HG03558 (cell line): ENCODE measurements at regions not wholly inside any gene's neighbourhood (a gene's known extent, or its start where the extent isn't known, plus 50 kb on each side); places are given as distances from the start of the nearest gene placed in this dataset.
A peak's percentile ranks its signal among the peaks of the same experiment; 100 is the strongest.

Experiments used
- ATAC-seq: cut with Tn5 transposase; IDR thresholded peaks from one replicate; pipeline ENCODE4 v1.9.1; 2021; ENCODE audit warnings: moderate number of reproducible peaks; ENCODE audit not compliant: unreplicated experiment; ENCODE audit errors: extremely low read depth

DNA sequence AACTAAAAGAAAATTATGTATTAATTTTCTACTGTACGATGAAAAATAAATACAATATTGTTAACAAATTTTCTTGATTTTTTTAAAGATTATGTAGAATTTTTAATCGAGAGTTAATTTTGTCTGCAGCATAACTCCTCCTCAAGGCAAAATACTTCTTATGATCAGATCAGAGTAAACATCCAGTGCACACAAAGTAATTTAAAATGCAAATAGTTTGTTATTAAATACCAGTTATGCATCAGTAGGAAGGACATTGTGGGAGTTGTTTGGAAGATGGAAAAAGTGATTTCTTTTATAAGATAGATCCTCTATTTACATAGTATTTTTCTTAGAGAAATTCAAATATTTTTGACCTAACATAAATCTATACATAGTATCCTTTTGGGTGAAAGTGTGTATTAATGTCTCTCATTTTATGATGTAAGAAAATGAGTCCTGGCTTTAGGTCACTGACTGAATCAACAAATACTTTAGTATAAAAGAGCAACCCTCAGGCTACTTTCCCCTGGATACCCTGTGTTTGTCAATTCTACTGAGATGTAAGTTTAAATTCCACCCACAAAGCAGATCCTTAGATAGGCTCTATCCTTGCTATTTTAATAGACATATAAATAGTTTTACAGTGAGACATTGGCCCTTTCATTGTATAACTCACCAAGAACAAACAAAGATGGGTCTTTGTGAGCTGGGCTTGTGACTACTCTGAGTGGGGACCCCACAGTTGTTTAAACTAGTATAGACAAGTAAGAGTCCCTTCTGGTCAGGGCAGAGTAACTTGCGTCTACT is 1133.7 kb downstream of the GATA3 start:
- ATAC-seq = no peak

DNA sequence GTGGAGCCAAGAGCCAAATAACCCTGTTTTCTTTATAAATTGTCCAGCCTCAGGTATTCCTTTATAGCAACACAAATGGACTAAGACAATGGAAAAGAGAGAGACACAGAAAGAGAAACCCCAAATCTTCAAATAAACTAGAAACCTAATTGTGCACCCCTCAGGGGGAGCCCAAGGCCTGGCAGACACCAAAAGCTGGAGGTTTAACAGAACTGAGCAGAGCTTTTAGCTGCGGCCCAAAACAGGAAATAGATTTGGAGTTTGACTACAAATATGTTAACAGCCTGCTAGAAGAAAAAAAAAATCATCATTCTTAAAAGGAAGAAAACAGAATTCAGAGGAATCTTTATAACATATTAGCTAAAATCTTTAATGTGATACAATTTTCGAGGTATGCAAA is 1135.0 kb downstream of the GATA3 start:
- no peak for ATAC-seq

- ATAC-seq = no peak
Observed at GRCh38 chr10:9193120-9193519, 1138.6 kb downstream of the GATA3 start.

DNA sequence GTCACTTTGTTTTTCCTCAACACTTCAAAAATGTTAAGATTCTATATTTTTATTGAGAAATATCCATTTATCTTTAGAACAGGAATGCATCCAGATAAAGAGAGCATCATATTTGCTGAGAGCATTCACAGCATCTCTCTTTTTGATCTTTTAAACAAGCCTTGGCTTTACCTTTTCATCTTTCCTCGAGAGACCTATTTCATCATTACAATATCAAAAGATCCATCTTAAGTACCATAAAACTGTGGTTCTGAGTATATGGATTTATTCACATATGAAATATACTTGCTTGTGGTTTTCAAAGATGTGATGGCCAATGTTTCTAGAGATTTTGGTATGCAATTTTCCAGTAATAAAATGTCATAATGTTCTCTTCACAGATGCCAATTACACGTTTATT is 1140.9 kb downstream of the GATA3 start:
- ATAC-seq = no peak

- ATAC-seq = no peak
Observed at GRCh38 chr10:9198611-9199010, 1144.1 kb downstream of the GATA3 start.

DNA sequence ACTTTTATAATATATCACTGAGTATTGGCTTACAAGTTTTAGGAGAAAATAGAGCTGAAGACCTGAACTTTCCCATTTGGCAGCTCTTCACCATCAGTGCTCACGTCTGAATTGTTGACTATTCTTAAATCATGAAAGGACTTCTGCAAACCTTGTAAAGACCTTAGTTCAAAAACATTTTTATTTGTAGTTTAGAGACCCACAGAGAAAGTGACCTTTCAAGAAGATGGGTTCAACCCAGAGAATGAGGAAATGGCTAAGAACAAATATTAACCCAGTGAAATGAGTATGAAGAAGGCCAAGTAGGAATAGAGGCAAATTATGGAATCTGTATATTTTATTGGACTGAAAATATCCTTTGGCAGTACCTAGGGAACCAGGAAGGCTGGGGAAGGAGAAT is 1151.1 kb downstream of the GATA3 start:
- no peak for ATAC-seq

DNA sequence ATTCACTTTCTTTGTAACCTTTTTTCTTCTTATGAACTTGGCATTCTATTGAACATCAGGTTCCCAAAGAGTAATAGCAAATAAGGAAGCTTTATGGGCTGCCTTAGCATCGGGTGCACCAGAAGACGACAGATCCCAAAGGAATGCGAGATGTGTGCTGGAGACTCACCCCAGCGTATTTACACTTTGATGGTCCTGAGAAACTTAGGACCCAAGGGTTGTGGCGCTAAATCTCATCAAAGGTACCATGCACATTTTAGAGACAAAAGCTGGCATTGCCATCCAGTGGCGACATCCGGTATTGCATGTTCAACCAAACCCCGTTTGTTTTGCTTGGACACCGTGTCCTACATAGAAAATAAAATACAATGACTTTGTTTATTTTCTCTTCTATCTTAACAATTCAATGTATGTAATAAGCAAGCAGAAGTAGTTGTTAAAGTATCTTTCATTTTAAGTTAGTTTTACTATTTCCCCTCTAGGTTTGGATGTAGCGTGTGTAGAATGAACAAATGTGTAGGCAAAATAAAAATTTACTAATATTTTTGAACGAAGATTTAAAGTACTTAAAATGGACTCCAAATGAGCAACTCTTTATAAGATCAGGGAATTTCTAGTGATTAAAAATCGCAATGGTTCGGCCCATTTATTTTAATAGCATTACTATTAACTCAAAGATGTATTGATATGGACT is 1154.8 kb downstream of the GATA3 start:
- peak; percentile 76 for ATAC-seq

- no peak for ATAC-seq
Observed at GRCh38 chr10:9211228-9211627, 1156.7 kb downstream of the GATA3 start.

DNA sequence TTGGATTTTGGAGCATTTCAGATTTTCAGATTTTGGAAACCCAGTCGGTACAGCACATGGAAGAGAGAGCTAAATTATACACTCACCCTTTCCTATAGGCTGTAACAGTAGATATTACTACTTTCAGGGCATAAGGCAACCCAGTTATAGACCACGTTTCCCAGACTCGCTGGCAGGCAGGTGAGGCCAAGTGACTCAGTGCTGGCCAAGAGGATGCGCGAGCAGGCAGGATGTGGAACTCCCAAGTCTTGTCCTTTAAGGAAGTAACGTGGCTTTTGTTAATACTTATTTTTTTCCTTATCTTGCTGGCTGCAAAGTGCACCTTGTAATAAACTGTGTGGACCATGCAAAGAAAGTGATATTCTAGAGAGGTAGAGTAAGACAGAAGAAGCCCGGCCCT is 1160.1 kb downstream of the GATA3 start:
- no peak for ATAC-seq

DNA sequence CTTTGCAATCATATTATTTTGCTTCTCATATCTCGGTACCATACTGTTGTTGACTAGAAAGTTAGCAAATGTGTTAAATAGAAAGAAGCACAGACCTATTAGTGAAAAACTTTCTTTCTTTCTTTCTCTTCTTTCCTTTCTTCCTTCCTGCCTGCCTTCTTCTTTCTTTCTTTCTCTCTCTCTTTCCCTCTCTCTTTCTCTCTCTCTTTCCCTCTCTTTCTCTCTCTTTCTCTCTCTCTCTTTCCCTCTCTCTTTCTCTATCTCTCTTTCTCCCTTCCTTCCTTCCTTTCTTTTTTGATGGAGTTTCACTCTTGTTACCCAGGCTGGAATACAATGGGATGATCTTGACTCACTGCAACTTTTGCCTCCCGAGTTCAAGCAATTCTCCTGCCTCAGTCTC is 1160.6 kb downstream of the GATA3 start:
- no peak for ATAC-seq

DNA sequence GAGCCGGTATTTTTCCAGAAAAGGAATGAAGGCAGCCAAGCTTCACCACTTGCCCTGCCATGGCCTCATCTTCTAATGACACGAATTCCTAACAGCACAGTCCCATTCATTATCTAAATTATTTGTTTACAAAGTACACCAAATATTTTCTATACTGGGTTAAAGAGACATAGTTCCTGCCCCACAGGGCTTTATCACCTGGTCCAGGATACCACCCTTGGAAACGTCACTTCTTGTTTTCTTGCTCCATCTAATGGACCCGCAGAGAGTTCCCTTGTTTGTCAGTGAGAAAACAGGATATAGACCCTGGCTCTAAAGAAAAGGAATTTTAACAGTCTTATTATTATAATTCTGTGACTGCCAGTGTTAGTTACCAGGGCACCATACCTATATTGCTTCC is 1165.4 kb downstream of the GATA3 start:
- ATAC-seq = no peak

DNA sequence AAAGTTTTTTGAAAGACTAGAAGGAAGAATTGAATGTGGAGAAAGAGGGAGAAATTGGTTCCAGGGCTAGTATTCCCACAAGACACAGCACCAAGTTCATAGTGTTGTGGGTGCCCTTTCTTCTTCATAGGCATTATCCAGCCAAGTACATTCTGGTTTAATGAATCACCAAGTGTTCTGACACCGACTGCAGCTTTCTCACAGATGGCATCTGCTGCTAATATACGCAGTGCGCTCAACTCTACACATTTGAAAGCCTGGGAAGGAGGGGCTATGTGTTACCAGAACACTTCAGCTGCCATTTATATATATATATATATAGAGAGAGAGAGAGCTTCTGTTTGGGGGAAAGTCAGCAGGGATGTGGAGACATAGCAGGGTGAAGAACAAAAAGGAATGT is 1168.4 kb downstream of the GATA3 start:
- no peak for ATAC-seq

GRCh38 chr10:9227679-9228365 is 1173.3 kb downstream of the GATA3 start:
- no peak for ATAC-seq

DNA sequence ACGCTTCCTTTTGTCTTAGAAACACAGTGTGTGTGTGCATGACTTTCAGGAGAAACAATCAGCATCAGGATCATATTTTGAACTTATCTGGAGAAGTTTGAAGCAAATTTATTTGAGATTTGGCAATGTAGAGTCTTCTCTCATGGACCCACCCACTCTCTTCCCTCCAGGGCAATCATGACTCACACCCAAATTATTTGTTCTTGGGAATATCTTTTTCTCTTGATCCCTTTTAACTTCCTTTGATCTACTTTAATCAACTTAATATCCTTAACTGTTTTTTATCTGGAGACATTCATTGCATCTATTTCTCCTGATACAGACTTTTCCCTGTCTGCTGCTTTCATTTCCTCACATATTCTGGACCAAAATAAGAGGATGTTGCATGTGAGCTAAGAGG is 1174.3 kb downstream of the GATA3 start:
- no peak for ATAC-seq

GRCh38 chr10:9229702-9230244 is 1175.3 kb downstream of the GATA3 start:
- no peak for ATAC-seq

GRCh38 chr10:9230625-9231024 is 1176.1 kb downstream of the GATA3 start:
- no peak for ATAC-seq

DNA sequence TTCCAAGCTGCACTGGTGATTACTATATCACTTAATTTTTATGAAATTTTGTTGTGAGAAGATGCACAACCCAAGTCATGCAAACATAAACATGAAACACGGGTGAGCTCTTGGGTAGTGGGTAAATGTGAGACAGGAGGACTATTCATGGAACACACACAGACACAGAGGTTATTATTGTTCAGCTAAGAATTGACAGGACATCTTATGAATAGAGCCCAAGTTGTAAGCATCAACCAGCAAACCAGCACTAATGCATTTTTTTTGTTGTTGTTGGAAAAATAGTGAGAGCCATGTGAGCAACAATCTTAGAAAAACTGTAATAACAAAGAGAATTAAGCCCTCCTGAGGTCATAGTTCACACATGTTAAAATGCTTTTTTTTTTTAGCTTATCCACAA is 1179.7 kb downstream of the GATA3 start:
- no peak for ATAC-seq

DNA sequence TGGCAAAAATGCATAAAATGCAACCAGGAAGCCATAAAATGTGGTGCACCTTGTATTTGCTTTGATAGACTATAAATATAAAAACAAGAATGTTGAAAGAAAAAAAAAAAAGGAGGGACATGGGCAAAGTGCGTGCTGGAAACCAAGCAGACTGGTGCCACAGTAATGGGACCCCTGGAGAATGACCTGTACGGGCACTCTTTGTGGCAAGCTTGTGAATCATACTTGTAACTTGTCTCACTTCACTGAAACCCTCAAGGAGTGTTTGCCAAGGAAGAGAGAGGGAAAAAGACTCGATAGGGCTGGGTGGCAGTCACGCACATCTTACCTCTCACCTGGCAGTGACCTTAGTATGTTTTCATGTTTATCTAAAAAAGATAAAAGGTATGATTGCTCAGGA is 1183.6 kb downstream of the GATA3 start:
- no peak for ATAC-seq

DNA sequence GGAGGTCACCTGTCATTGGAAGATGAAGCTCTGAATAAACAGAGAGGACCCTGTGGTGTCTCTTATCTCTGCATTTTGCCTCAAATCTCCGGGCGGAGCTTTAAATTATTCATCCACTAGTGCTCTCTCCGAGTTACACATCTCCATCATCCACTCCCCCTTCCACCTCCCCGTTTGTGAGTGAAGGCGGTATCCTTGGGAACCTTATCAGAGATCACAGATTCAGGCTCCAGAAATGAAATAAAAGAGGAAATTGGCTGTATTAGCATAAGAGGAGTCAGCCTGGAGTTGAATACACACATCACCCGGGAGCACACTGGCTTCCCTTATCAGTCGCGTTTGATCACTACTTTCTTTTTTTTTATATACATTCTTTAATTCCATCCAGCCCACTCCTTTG is 1184.8 kb downstream of the GATA3 start:
- ATAC-seq = no peak

DNA sequence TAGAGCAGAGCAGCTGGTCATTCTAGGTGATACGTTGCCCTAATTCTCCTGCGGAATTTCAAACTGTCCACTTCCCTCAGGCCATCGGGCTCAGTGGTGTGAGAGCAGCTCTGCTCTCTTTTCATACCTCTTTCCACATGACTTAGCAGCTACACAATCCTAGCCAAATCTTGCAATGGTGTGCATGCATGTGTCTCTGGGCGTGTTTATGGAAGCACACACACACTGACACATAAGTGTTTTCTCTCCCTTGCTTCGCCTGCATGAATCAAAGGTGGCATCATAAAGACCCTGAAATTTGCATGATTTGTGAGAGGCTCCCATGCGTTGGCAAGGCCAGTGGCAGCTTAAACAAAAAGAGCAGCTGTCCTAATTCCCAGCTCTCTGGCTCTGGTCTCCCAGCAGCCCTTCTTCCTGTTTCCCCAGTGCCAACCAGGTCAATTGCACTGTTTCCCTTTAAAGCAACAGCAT is 1189.5 kb downstream of the GATA3 start:
- no peak for ATAC-seq

GRCh38 chr10:9244864-9245263 is 1190.4 kb downstream of the GATA3 start:
- ATAC-seq = no peak
